ENCODE measurements at regions not wholly inside any gene's neighbourhood (a gene's known extent, or its start where the extent isn't known, plus 50 kb on each side); places are given as distances from the start of the nearest gene placed in this dataset.

DNA sequence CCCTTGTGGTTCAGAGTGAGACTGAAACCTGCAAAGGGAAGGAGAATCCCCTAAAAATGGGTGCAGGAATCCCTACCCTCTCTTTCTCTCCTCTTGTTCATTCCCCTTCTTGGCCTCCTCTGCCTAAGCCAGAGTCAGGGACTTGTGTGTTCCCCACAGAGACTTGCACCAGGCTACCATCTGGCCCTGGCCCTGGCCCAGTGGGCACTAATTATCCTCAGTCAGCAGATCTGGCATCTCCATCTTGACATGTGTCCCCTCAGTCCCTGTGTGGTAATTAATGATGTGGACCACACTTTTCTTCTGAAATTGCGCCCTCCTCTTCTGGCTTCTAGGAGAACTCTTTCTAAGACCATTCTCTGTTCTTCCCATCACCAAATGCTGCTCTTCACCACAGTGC is 354.4 kb downstream of the SETD4 start:
- DNase-seq (ENCODE audit: low spot score in 2 of 2), result no peak
- intact Hi-C loops (cut with DNase I; ENCODE audit: low total_unique reads), result no loop called here
- 94 to 96% methylated on average over 1 of the region's 1 CpG for WGBS, 2 donors
- H3K4me3 ChIP-seq (ENCODE audit: low read depth, poor library complexity, severe bottlenecking), result no peak overlapping the region
- TF ChIP-seq, protein P1, sequence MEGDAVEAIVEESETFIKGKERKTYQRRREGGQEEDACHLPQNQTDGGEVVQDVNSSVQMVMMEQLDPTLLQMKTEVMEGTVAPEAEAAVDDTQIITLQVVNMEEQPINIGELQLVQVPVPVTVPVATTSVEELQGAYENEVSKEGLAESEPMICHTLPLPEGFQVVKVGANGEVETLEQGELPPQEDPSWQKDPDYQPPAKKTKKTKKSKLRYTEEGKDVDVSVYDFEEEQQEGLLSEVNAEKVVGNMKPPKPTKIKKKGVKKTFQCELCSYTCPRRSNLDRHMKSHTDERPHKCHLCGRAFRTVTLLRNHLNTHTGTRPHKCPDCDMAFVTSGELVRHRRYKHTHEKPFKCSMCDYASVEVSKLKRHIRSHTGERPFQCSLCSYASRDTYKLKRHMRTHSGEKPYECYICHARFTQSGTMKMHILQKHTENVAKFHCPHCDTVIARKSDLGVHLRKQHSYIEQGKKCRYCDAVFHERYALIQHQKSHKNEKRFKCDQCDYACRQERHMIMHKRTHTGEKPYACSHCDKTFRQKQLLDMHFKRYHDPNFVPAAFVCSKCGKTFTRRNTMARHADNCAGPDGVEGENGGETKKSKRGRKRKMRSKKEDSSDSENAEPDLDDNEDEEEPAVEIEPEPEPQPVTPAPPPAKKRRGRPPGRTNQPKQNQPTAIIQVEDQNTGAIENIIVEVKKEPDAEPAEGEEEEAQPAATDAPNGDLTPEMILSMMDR (IDR thresholded peaks at IDR 0.05), result no peak
- no peak for TF ChIP-seq POLR2A (IDR thresholded peaks at IDR 0.05)

DNA sequence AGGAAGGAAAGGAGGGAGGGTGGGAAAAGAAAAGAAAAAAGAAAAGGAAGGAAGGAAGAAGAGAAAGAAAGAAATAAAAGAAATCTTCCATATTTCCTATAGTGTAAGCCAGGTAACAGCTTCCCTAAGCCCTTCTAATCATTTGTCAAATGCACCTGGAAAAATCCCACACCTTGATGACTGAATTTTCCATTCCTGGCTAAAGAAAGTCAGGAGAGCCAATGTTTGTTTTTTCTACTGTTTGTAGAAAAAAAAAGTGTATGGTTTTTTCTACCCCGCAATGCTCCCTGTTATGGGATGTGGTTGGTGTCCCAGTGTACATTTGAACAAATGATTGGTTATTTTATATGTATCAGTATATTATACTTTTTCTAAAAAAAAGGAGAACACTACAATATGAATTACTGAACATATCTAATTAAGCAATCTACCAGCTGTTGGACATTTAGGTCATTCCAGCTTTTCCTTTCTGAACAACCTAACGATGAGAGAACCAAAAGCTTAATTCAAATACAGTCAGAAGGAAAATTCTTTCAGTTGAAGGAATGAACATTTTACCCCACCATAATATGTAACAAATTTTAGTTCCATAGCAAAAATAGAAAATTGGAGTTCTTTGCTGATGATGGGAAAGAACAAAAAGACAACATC is 355.0 kb downstream of the SETD4 start:
- DNase-seq (ENCODE audit: low spot score in 2 of 2), result no peak
- TF ChIP-seq, protein P1 (IDR thresholded peaks at IDR 0.05), result no peak
- no peak for TF ChIP-seq POLR2A (IDR thresholded peaks at IDR 0.05)
- intact Hi-C loops (cut with DNase I; ENCODE audit: low total_unique reads), result no loop called here
- 46 to 89% methylated on average over 2 of the region's 2 CpGs for WGBS, 2 donors
- H3K4me3 ChIP-seq (ENCODE audit: low read depth, poor library complexity, severe bottlenecking), result no peak overlapping the region

DNA sequence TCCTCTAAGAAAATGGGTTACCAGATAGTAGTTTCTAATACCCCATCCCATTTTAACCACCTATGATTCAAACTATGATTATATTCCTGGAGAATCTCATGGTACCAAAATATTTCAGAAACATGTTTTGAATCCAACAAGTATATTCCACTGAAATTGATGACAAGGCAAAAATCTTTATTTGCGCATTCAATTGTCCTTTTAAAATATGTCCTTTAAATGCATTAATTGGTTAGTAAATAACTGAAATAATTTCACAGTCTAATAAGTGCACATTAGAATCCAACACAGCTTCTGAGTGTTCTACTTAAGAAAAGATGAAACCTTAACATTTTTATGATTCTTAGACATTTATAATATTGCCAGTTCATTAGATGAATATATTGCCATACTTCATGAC is 356.6 kb downstream of the SETD4 start:
- no peak for DNase-seq (ENCODE audit: low spot score in 2 of 2)
- TF ChIP-seq POLR2A (IDR thresholded peaks at IDR 0.05), result no peak
- TF ChIP-seq, protein P1 (IDR thresholded peaks at IDR 0.05), result no peak
- no peak overlapping the region for H3K4me3 ChIP-seq (ENCODE audit: low read depth, poor library complexity, severe bottlenecking)
- WGBS, 2 donors, result 98 to 100% methylated on average over 1 of the region's 1 CpG
- intact Hi-C loops (cut with DNase I; ENCODE audit: low total_unique reads), result no loop called here

DNA sequence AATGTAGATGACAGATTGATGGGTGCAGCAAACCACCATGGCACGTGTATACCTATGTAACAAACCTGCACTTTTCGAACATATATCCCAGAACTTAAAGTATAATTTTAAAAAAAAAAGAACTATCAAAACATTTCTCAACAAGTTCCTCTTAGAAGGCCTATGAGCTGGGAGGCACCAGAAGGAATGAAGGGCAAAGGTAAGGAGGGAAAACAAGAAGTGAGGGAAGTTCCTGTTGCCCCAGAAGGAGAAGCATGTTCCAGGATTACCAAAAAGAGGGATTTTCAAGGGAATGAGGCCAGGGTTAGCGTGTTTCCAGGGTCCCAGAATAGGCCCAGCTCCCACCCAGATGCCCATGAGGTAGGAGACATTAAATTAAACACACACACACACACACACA is 361.0 kb downstream of the SETD4 start:
- no peak for DNase-seq (ENCODE audit: low spot score in 2 of 2)
- no peak overlapping the region for H3K4me3 ChIP-seq (ENCODE audit: low read depth, poor library complexity, severe bottlenecking)
- intact Hi-C loops (cut with DNase I; ENCODE audit: low total_unique reads), result no loop called here
- 81 to 92% methylated on average over 3 of the region's 3 CpGs for WGBS, 2 donors
- no peak for TF ChIP-seq POLR2A (IDR thresholded peaks at IDR 0.05)
- TF ChIP-seq, protein P1 (IDR thresholded peaks at IDR 0.05), result no peak

DNA sequence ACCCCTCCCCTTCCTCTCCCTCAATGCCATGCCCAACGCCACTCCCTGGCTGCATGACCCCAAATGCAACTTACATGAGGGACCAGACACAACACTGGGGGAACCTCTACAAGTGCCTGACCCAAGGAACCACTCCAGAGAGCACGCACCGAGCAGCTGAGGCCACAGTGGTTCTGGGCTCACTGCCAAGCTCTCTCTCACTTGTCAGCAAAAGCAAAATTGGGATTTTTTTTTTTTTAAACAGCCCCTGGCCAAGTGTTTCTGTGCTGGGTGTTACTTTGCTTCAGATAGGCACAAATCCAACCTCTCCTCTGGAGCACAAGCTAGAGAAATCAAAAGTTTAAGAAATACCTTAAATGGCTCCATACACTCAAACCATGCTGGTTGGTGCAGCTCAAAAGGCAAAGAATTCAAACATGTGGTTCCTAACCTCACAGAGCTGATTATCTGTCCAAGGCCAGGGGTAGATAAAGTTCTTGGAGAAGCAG is 363.0 kb downstream of the SETD4 start:
- WGBS, 2 donors, result 8 to 14% methylated on average over 3 of the region's 3 CpGs
- peak; percentile 38 to 87 for DNase-seq (ENCODE audit: low spot score in 2 of 2)
- H3K4me3 ChIP-seq (ENCODE audit: low read depth, poor library complexity, severe bottlenecking), result no peak overlapping the region
- TF ChIP-seq POLR2A (IDR thresholded peaks at IDR 0.05), result no peak
- TF ChIP-seq, protein P1 (IDR thresholded peaks at IDR 0.05), result no peak
- intact Hi-C loops (cut with DNase I; ENCODE audit: low total_unique reads), result no loop called here

DNA sequence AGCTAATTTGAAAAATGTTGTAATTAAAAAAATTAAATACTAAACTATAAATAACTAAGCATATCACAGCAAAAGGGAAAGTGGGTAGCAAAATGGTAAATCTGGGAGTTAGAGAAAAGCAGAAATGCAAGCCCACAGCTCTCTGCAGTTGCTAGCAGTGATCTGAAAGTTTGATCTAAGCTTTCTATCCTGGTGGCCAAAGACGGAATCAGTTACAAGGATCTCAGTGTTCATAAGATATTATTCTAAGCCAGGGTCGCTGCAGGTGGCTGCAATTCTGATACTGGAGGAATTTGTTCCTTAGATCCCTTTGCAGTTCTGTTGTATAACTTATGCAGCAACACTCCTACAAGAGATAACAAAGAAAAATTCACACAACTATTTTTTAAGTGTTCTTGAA is 363.7 kb downstream of the SETD4 start:
- 57 to 59% methylated on average over 2 of the region's 2 CpGs for WGBS, 2 donors
- TF ChIP-seq, protein P1 (IDR thresholded peaks at IDR 0.05), result no peak
- TF ChIP-seq POLR2A (IDR thresholded peaks at IDR 0.05), result no peak
- intact Hi-C loops (cut with DNase I; ENCODE audit: low total_unique reads), result no loop called here
- DNase-seq (ENCODE audit: low spot score in 2 of 2), result no peak
- H3K4me3 ChIP-seq (ENCODE audit: low read depth, poor library complexity, severe bottlenecking), result no peak overlapping the region
